ENCODE measurements at regions not wholly inside any gene's neighbourhood (a gene's known extent, or its start where the extent isn't known, plus 50 kb on each side); places are given as distances from the start of the nearest gene placed in this dataset.

- TF ChIP-seq CTCF (IDR thresholded peaks at IDR 0.05; ENCODE audit: low read depth, low read length), result no peak
- no peak for TF ChIP-seq EZH2phosphoT487 (IDR thresholded peaks at IDR 0.05; ENCODE audit: low read depth)
Measured at GRCh38 chr5:39555788-39556187, 131.0 kb upstream of the DAB2 start.

Data from OCI-LY3 (cell line).